ENCODE measurements at regions not wholly inside any gene's neighbourhood (a gene's known extent, or its start where the extent isn't known, plus 50 kb on each side); places are given as distances from the start of the nearest gene placed in this dataset.
"Not testable (repeated sequence)": the region's sequence is repeated elsewhere in the genome, so short reads cannot be mapped to it uniquely, and the experiment has no call there.

DNA sequence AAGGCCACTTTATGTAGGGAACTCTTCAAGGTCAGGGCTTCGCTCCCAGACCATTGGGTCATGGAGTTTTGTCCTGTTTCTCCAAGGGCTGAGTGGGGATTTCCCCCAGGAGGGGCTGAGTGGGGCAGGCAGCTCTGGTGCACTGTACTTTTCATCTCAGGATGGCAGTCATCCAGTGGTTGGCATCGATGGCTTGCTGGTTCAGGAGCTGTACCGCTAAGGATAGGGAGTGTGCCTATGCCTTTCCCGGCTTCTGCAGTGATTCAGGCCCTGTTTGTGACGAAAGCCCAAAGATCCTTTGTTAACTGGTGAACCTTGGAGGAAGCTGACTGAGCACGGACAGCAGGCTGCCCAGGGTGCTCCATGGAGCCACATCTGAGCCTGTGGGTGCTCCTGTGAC, 100.1 kb upstream of the GADD45A start:
- DNase-seq (ENCODE audit: low spot score) = no peak

GRCh38 chr1:67586596-67586995, 98.4 kb upstream of the GADD45A start:
- no peak for DNase-seq (ENCODE audit: low spot score)

DNA sequence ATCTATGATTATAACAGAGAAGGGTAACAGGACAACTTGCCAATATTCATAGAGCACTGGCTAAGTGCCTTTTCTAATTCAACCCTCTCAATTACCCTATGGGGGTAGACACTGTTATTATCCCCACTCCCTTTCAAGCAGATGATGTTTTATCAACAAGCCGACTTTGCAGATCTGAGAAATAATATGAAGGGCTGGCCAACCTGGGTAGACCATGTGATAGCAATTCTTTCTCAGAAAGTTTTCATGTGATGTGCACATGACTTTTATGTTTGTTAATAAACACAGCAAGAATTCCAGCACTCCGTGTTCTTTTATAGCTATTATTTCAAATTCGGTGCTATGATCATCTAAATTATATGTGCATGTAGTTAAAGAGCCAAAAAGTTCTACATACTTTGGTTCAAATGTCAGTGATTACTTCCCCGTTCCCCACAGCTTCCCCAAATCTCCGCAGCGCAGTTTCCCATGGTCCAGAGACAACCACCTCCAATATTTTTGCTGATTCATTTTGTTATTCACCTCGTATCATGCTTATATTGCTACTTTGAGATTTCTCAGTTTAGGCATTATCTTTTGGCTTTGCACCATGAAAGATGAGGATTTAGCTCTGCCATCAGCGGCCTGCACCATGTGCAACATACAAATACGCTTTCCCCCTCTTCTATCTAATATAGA, 96.7 kb upstream of the GADD45A start:
- DNase-seq (ENCODE audit: low spot score) = no peak

DNA sequence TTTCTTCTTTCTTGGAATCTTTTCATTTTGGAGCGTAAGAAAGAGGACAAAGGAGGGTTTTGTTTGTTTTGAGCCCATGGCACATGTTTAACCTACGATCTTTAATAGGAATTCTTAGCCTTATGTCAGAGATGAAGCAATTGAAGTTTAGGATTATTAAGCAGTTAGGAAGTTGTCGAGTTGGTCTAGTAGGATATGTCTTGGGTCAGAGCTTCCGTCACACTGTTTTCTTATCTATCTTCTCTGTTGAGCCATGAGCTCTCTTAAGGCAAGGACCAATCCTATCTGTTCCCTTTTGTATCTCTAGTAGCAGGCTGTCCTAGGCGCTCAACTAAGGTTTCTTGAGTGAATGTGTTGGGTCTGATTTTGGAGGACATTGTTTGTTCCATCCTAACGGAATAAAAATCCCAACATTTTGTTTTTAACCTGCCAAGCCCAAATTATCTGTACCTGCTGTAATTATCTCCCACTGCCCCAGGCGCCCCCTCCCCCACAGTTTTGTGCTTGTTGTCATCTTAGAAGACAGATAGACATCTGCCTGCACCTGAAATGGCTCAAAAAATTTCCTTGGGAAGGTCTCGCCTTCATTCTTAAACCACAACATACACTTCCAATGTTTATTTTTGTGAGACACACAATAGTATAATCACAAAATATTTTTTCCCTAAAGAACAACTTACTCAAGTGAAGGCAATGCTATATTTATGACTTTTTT, 95.3 kb upstream of the GADD45A start:
- no peak for DNase-seq (ENCODE audit: low spot score)

GRCh38 chr1:67590329-67590728, 94.7 kb upstream of the GADD45A start:
- peak; percentile 9 for DNase-seq (ENCODE audit: low spot score)

- DNase-seq (ENCODE audit: low spot score) = no peak
Measured at GRCh38 chr1:67594764-67595163, 90.2 kb upstream of the GADD45A start.

GRCh38 chr1:67596674-67597073, 88.3 kb upstream of the GADD45A start:
- no peak for DNase-seq (ENCODE audit: low spot score)

GRCh38 chr1:67597336-67597735, 87.7 kb upstream of the GADD45A start:
- DNase-seq (ENCODE audit: low spot score) = no peak

- DNase-seq (ENCODE audit: low spot score) = no peak
Measured at GRCh38 chr1:67599085-67599484, 85.9 kb upstream of the GADD45A start.

DNA sequence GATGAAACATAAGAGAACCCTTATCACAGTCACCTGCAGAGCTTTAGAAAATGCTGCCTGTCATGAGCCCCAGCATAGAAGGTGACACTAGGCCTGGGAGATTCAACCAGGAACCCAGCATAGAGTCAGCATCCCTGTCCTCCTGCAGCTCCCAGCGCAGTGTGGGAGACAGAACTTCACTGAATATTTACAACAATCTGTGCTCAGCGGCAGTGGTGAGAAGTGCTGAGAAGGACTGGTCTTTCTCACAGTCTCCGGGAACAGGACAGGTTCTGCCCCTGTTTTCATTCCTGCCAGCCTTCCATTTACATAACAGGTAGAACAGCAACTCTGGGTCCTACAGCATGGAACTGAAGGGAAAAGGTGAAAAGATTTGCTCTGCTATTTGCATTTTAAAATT, 83.5 kb upstream of the GADD45A start:
- DNase-seq (ENCODE audit: low spot score) = no peak

DNA sequence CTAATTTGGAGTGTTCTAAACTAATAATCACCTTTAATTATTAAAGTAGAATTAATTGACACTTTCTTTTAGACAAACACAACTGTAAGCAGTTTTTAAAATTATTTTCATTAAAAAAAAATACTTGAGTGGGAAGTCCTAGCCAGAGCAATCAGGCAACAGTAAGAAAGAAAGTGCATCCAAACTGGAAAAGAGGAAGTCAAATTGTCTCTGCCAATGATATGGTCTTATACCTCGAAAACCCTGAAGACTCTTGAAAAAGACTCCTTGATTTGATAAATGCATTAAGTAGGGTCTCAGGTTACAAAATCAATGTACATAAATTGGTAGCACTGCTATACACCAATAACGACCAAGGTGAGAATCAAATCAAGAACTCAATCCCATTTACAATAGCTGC, 83.0 kb upstream of the GADD45A start:
- no peak for DNase-seq (ENCODE audit: low spot score)

DNA sequence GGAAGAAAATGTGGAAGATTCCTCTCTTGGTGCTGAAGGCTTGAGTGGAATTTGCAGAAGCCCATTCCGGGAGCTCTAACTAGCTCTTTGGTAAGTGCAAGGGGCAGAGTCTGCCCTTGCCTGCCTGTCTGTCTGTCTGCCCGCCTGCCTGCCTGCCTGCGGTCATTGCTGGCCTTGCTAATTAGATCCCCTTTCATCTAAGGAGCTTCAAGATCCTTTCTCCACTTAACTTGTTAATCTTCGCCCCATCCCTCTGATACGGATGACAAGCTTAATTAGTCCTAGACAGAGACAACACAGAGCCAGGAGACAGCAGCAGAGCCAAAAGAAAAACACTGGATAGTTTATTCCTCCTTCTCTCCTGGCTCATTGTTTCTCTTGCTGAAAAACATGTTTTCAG, 80.2 kb upstream of the GADD45A start:
- DNase-seq (ENCODE audit: low spot score) = no peak

- no peak for DNase-seq (ENCODE audit: low spot score)
Measured at GRCh38 chr1:67605209-67605780, 79.7 kb upstream of the GADD45A start.

- no peak for DNase-seq (ENCODE audit: low spot score)
Measured at GRCh38 chr1:67607286-67607685, 77.7 kb upstream of the GADD45A start.

- DNase-seq (ENCODE audit: low spot score) = no peak
Measured at GRCh38 chr1:67607699-67608098, 77.3 kb upstream of the GADD45A start.

- no peak for DNase-seq (ENCODE audit: low spot score)
Measured at GRCh38 chr1:67608661-67609576, 76.1 kb upstream of the GADD45A start.

DNA sequence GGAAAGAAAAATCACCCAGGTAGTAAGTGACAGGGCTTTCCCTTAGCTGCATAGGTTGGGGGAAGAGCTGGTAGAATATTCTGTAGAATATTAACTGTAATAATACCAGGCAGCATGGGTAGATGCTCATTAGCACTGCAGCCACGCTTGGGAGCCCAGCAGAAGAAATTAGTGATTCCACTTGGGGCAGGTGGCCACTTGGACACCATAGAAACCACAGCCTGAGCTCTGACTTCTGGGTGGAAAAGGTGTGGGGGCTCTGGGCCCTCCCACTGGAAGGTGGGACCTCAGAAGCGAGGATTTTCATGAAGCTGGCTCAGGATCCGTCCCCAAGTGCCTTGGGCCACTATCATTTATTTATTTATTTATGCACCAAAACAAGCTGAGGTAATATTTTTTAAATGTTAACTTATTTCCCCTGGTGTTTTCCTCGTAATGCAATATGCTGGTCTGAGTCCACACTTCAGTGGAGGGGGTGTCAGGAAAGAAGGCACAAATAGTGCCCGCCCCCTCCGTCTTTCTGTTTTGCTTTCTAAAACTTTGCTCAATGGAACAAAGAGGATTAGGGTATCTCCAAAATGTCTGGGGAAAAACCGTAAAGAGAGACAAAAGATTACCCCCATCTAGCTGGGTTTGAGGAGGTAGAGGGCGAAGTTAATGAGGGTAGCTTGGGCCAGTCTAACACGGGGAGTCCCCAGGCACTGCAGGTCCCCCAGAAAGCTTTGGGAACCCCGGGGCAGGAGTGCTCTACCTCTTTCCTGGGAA, 75.2 kb upstream of the GADD45A start:
- no peak for DNase-seq (ENCODE audit: low spot score)

- DNase-seq (ENCODE audit: low spot score) = no peak
Measured at GRCh38 chr1:67610450-67610849, 74.6 kb upstream of the GADD45A start.

- no peak for DNase-seq (ENCODE audit: low spot score)
Measured at GRCh38 chr1:67611846-67612245, 73.2 kb upstream of the GADD45A start.

GRCh38 chr1:67612788-67613241, 72.2 kb upstream of the GADD45A start:
- no peak for DNase-seq (ENCODE audit: low spot score)

DNA sequence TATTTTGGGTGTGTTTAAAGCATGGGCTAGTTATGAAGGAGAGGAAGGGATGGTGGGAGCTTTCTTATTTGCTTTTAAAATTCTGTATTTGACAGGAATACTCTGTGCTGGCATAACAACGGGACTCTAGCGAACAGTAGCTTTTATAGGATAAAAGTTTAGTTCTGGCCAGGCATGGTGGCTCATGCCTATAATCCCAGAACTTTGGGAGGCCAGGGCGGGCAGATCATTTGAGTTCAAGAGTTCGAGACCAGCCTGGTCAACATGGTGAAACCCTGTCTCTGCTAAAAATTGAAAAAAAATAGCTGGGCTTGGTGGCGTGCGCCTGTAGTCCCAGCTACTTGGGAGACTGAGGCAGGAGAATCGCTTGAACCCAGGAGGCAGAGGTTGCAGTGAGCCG, 71.5 kb upstream of the GADD45A start:
- DNase-seq (ENCODE audit: low spot score) = not testable (repeated sequence)

- DNase-seq (ENCODE audit: low spot score) = no peak
Measured at GRCh38 chr1:67614511-67614934, 70.5 kb upstream of the GADD45A start.
